ENCODE measurements at regions not wholly inside any gene's neighbourhood (a gene's known extent, or its start where the extent isn't known, plus 50 kb on each side); places are given as distances from the start of the nearest gene placed in this dataset.

GRCh38 chr2:118697781-118698180 lies 149.7 kb downstream of the EN1 start:
- DNase-seq, result no peak

GRCh38 chr2:118696786-118697465 lies 150.5 kb downstream of the EN1 start:
- no peak for DNase-seq

GRCh38 chr2:118693287-118693822 lies 154.1 kb downstream of the EN1 start:
- no peak for DNase-seq

GRCh38 chr2:118689874-118690273 lies 157.6 kb downstream of the EN1 start:
- no peak for DNase-seq

GRCh38 chr2:118689456-118689855 lies 158.0 kb downstream of the EN1 start:
- no peak for DNase-seq

GRCh38 chr2:118689033-118689432 lies 158.4 kb downstream of the EN1 start:
- DNase-seq, result no peak

- no peak for DNase-seq
These were observed 159.8 kb downstream of the EN1 start for GRCh38 chr2:118687698-118688097.

- DNase-seq, result no peak
These were observed 160.3 kb downstream of the EN1 start for GRCh38 chr2:118687192-118687591.

GRCh38 chr2:118686346-118686745 lies 161.1 kb downstream of the EN1 start:
- no peak for DNase-seq

GRCh38 chr2:118683460-118683859 lies 164.0 kb downstream of the EN1 start:
- no peak for DNase-seq

GRCh38 chr2:118678985-118679384 lies 168.5 kb downstream of the EN1 start:
- DNase-seq, result no peak

- no peak for DNase-seq
These were observed 169.9 kb downstream of the EN1 start for GRCh38 chr2:118677546-118677945.

- DNase-seq, result no peak
These were observed 171.9 kb downstream of the EN1 start for GRCh38 chr2:118675531-118675930.

GRCh38 chr2:118672571-118673158 lies 174.8 kb downstream of the EN1 start:
- DNase-seq, result no peak

- no peak for DNase-seq
These were observed 175.6 kb downstream of the EN1 start for GRCh38 chr2:118671701-118672454.

- DNase-seq, result no peak
These were observed 176.6 kb downstream of the EN1 start for GRCh38 chr2:118670838-118671237.

- no peak for DNase-seq
These were observed 177.2 kb downstream of the EN1 start for GRCh38 chr2:118670276-118670675.

GRCh38 chr2:118669654-118670053 lies 177.8 kb downstream of the EN1 start:
- DNase-seq, result no peak

GRCh38 chr2:118668431-118669424 lies 178.7 kb downstream of the EN1 start:
- no peak for DNase-seq

GRCh38 chr2:118667964-118668363 lies 179.5 kb downstream of the EN1 start:
- no peak for DNase-seq

- no peak for DNase-seq
These were observed 180.1 kb downstream of the EN1 start for GRCh38 chr2:118667348-118667747.

GRCh38 chr2:118665784-118666529 lies 181.5 kb downstream of the EN1 start:
- DNase-seq, result no peak

Measured in NCI-H1436 treated with DMSO at 0.1 percent for 48 hours (cell line).